ENCODE measurements at regions not wholly inside any gene's neighbourhood (a gene's known extent, or its start where the extent isn't known, plus 50 kb on each side); places are given as distances from the start of the nearest gene placed in this dataset.

DNA sequence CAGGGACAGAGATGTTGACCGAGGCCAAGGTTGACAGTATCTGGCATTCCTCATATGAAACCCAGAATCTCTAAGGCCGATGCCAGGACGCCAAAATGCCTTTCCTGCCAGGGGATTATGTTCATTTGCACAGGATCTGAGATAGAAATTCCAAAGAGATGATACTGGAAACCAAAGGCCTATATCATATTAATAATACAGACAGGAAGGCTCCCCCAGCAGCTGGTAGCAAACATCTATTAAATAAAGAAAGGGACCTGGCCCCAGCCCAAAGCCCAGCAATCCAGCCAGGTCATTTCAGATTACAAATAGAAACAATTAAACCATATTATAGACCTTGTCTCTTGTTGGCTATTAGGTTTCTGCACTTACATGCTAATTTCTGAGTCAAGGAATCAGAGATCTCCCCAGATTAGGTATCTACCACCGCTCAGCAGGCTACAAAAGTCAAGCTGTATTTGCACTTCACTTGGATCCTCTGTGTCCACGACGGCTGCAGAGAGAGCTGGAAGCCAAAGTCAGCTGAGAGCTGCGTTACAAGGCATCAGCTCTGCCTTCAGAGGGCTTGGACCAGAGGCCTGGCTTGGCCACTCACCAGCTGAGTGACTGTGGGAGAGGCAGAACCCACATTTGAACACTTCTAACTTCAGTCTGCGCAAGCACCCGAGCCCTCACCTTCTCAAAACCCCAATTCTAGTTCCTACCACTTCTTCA is 269.3 kb upstream of the SIX2 start:
- Mint-ChIP-seq H3K36me3 (no peaks in the 10 kb centered on the region), H3K4me1 (ENCODE audit: low read depth) (no peaks in the 10 kb centered on the region), H3K27ac (no peak overlapping the region), H3K9me3 (no peaks in the 10 kb centered on the region), H3K27me3 (peaks cover 1% of the 10 kb centered on the region), H3K4me3 (no peak overlapping the region)
- no peak for DNase-seq
- ChIA-PET CTCF (interaction anchor here (1.7 kb wide), 1 partner anchor 296 kb away, joined by 4 read pairs; no protein-coding TSS in a partner anchor), POLR2A (no interaction called here)
- intact Hi-C loops (cut with micrococcal nuclease) = no loop called here

DNA sequence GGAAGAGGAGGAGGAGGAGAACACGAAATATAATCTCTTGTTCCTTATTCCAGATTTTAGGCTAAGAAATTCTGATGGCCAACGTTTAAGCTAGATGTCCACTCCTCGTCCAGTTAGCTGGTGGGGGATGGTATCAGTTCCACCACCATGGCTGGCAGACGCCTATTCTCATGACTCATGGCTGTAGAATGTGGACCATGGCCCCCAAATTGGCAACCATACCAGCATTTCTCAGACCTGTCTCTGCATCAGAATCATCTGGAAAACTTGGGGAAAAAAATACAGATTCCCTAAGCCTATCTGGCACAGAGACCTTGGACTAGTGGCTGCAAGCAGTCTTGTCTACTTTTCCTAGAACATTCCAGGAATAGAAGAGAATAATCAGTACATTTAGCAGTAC is 267.7 kb upstream of the SIX2 start:
- Mint-ChIP-seq H3K27me3 (peaks cover 1% of the 10 kb centered on the region), H3K36me3 (no peaks in the 10 kb centered on the region), H3K4me3 (no peak overlapping the region), H3K27ac (no peak overlapping the region), H3K9me3 (no peaks in the 10 kb centered on the region), H3K4me1 (ENCODE audit: low read depth) (no peaks in the 10 kb centered on the region)
- intact Hi-C loops (cut with micrococcal nuclease) = no loop called here
- POLR2A ChIA-PET = no interaction called here
- DNase-seq = no peak
- CTCF ChIA-PET = no interaction called here

DNA sequence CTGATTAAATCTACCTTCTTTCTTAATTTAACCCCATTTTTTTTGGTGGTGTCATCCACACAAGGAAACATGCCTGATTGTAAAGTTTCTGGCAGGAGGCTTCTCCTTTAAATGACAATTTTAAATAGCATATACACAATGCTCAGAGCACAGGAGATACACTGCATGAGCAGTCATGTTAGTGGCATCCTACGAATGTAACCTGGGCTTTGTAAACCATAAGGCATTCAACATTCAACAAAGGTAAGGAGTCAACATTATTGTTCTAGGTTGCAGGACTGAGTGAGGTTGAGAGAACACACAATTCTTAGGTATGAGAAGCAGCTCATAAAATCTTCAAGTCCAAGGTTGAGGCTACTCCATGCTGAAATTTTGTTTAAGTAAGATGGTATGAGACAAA is 266.6 kb upstream of the SIX2 start:
- ChIA-PET CTCF (no interaction called here), POLR2A (no interaction called here)
- no peak for DNase-seq
- H3K27me3 Mint-ChIP-seq = peaks cover 1% of the 10 kb centered on the region
- no peak overlapping the region for H3K27ac Mint-ChIP-seq
- no peaks in the 10 kb centered on the region for H3K9me3 Mint-ChIP-seq
- no peaks in the 10 kb centered on the region for H3K36me3 Mint-ChIP-seq
- intact Hi-C loops (cut with micrococcal nuclease) = no loop called here
- no peaks in the 10 kb centered on the region for H3K4me1 Mint-ChIP-seq (ENCODE audit: low read depth)
- no peak overlapping the region for H3K4me3 Mint-ChIP-seq

DNA sequence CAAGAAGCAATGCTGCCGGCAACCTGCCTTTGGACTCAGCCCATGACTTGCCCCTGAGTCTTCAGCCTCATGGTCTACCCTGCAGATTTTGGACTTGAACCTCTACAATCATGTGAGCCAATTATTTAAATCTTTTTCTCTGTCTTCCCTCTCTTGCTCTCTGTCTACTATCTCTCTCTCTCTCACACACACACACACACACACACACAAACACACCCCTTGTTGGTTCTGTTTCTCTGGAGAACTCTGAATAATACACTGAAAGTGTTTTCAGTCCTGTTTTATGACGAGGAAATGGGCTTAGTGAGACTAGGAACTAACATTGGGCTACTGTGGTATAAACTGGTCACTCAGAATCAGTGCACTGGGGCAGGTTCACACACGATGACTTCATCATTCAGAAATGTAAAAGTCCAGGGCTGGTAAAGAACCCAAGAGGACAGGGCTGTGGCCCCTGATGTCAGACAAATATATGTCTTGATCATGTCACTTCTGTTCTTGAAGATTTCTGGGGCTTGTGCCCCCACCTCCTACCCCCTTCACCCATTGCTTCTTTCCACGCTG is 266.1 kb upstream of the SIX2 start:
- no peaks in the 10 kb centered on the region for H3K9me3 Mint-ChIP-seq
- intact Hi-C loops (cut with micrococcal nuclease) = no loop called here
- H3K4me1 Mint-ChIP-seq (ENCODE audit: low read depth) = no peaks in the 10 kb centered on the region
- H3K4me3 Mint-ChIP-seq = no peak overlapping the region
- H3K27ac Mint-ChIP-seq = no peak overlapping the region
- peaks cover 1% of the 10 kb centered on the region for H3K27me3 Mint-ChIP-seq
- DNase-seq = no peak
- ChIA-PET POLR2A (no interaction called here), CTCF (no interaction called here)
- H3K36me3 Mint-ChIP-seq = no peaks in the 10 kb centered on the region

DNA sequence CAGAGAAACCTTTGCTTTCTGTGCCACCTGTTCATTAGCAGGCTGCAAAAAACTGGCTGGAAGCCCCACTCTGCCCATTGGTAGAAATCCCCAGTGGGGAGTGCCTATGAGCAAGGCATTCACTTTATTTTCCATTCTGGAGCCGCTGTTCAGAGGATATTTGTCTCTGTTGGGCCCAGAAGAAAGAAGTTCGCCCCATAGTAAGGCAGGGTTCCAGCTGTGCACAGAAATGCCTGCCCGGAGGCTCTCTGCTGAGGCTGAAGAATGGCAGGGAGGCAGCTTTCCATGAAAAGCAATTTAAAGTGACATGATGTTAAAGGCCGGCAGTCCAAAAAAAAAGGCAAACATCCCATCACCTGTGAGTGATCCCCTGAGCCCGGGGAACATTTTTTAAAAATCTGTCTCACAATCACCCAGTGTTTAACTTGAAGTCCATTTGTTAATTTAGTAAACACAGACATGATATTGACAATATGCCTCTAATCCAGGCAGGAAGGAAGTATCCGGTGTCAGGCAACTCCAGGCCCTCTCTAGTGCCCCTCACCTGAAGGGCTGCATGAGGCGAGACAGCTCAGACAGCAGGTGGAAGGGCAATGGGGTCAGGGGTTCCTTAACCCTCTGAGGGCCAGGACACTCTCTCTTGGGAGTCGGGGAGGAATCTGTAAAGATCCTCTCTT is 265.1 kb upstream of the SIX2 start:
- no peak overlapping the region for H3K4me3 Mint-ChIP-seq
- ChIA-PET POLR2A (no interaction called here), CTCF (no interaction called here)
- no peak for DNase-seq
- intact Hi-C loops (cut with micrococcal nuclease) = no loop called here
- no peaks in the 10 kb centered on the region for H3K9me3 Mint-ChIP-seq
- H3K36me3 Mint-ChIP-seq = no peaks in the 10 kb centered on the region
- peaks cover 1% of the 10 kb centered on the region for H3K27me3 Mint-ChIP-seq
- no peaks in the 10 kb centered on the region for H3K4me1 Mint-ChIP-seq (ENCODE audit: low read depth)
- H3K27ac Mint-ChIP-seq = no peak overlapping the region

DNA sequence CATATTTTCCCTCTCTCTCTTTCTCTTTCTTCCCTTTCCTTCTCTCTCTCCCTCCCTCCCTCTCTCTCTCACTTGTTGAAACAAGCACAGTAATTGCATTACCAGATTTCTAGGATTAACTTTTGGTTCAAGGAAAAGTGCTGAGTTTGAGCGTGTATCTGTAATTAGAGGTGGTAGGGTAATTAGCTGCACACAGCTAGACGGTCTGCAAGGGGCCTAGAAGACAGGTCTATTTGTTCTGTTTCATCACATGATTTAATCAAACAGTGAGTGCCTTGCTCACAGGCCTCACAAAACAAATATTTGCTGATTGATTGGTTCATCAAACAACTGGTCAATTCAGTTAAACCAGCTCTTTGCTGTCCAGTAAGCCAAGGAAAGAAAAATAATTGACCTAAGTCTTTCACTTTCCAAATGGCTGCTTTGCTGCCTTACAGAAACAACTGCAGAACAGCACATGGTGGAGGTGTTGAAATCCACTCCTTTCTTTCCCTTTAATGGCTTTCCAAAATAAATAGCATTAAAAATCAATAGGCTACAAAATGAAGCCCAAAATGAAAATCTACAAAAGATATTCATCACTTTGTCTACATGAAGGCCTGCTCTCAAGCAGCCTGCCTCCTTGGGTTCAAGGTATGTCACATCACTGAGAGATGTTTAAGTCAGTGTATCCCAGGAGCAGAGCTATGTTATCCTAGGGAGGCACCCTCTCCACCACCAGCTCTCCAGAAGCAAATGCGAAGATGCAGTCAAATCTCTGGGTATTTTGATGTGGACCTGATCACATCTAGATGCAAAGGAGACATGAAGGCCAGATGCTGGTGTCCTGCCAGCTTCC is 264.4 kb upstream of the SIX2 start:
- DNase-seq = no peak
- H3K4me1 Mint-ChIP-seq (ENCODE audit: low read depth) = no peaks in the 10 kb centered on the region
- H3K4me3 Mint-ChIP-seq = no peak overlapping the region
- peaks cover 3% of the 10 kb centered on the region for H3K27me3 Mint-ChIP-seq
- POLR2A ChIA-PET = no interaction called here
- H3K9me3 Mint-ChIP-seq = no peaks in the 10 kb centered on the region
- no peak overlapping the region for H3K27ac Mint-ChIP-seq
- intact Hi-C loops (cut with micrococcal nuclease) = no loop called here
- CTCF ChIA-PET = no interaction called here
- no peaks in the 10 kb centered on the region for H3K36me3 Mint-ChIP-seq

DNA sequence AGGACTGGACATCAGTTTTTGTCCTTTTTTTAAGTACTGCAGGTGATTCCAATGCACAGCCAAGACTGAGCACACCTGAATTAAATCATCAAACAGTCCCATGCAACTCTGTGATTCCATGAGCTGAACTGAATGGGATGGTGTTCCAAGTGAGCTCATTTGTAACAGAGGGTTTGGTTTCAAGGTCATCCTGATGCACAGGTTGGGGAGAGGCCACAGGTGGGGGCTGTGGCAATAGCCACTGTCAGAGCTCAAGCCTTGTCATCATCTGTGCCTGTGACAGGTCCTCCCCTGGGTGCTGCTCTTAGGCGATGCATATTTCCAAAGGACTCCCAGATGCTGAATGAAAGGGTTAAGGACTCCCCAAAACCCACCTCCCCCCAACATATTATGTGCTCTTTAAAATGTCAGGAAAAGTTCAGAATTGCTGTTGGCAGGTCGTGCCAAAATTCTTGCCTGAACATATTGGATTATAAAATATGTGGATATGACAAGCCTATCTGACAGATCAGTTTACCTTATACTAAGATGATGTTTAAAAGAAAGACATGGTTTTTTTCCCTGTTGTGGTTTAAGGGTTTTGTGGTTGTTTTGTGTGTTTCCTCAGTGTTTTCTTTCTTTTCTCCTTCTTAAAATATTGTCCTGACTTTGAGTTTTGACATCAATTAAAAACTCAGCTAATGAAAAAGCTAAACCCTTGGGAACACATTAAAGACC is 263.5 kb upstream of the SIX2 start:
- Mint-ChIP-seq H3K4me3 (no peak overlapping the region), H3K27ac (no peak overlapping the region), H3K36me3 (no peaks in the 10 kb centered on the region), H3K4me1 (ENCODE audit: low read depth) (no peaks in the 10 kb centered on the region), H3K9me3 (no peaks in the 10 kb centered on the region), H3K27me3 (peaks cover 3% of the 10 kb centered on the region)
- intact Hi-C loops (cut with micrococcal nuclease) = no loop called here
- no peak for DNase-seq
- CTCF ChIA-PET = no interaction called here
- POLR2A ChIA-PET = no interaction called here

DNA sequence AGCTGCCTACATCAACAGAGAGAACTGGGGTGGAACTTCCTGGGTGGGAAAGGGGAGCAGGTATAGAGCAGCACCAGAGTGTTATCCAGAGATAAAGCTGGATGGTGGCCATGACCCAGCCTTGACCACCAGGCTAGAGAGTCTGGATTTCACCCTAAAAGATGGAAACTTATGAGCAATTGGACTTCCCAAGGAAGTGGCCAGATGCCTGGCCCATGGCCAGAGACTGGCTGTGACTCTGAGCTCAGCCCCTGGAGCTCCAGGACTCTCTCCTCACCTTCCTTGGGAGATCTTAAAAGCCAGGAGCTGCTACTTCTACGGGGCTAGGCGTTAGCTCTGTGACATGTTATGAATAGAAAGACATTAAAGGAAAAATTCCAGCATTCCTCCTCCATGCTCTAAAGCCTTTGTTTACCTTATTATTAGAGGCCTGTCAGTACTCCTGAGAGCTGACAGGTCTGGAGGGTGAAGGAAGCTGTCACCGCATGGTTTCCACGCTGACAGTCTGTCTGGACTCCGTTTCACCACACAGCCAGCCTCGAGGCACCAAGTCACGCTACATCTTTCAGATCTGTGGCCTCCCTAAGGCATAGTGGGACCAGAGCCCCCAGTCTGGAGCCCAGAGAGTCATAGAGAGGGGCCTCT is 260.0 kb upstream of the SIX2 start:
- POLR2A ChIA-PET = no interaction called here
- Mint-ChIP-seq H3K27me3 (peaks cover 5% of the 10 kb centered on the region), H3K4me3 (no peak overlapping the region), H3K4me1 (ENCODE audit: low read depth) (no peaks in the 10 kb centered on the region), H3K36me3 (no peaks in the 10 kb centered on the region), H3K27ac (no peak overlapping the region), H3K9me3 (no peaks in the 10 kb centered on the region)
- no peak for DNase-seq
- CTCF ChIA-PET = no interaction called here
- intact Hi-C loops (cut with micrococcal nuclease) = no loop called here

DNA sequence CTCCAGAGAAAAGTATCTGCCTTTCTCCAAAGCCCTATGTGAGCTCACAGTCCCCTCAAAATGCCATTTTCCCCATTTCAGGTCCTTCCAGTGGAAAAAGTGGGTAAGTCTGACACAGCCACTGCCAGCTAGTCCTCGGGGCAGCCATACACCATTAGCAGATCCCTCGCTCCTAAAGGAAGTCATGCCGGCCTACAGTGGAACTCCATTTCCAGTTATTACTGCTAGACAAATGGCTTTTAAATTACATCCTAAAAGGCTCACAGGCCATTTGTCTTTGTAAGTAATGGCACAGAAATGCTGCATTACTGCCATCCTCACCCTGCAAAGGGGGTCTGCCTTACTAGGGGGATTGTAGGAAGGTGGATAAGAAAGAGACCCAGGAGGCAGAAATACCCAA is 259.4 kb upstream of the SIX2 start:
- CTCF ChIA-PET = interaction anchor here (0.5 kb wide), 1 partner anchor 81 kb away, joined by 3 read pairs; no protein-coding TSS in a partner anchor
- no peak overlapping the region for H3K27ac Mint-ChIP-seq
- no peaks in the 10 kb centered on the region for H3K9me3 Mint-ChIP-seq
- no peak for DNase-seq
- POLR2A ChIA-PET = no interaction called here
- intact Hi-C loops (cut with micrococcal nuclease) = no loop called here
- peaks cover 5% of the 10 kb centered on the region for H3K27me3 Mint-ChIP-seq
- no peaks in the 10 kb centered on the region for H3K4me1 Mint-ChIP-seq (ENCODE audit: low read depth)
- no peaks in the 10 kb centered on the region for H3K36me3 Mint-ChIP-seq
- H3K4me3 Mint-ChIP-seq = no peak overlapping the region

DNA sequence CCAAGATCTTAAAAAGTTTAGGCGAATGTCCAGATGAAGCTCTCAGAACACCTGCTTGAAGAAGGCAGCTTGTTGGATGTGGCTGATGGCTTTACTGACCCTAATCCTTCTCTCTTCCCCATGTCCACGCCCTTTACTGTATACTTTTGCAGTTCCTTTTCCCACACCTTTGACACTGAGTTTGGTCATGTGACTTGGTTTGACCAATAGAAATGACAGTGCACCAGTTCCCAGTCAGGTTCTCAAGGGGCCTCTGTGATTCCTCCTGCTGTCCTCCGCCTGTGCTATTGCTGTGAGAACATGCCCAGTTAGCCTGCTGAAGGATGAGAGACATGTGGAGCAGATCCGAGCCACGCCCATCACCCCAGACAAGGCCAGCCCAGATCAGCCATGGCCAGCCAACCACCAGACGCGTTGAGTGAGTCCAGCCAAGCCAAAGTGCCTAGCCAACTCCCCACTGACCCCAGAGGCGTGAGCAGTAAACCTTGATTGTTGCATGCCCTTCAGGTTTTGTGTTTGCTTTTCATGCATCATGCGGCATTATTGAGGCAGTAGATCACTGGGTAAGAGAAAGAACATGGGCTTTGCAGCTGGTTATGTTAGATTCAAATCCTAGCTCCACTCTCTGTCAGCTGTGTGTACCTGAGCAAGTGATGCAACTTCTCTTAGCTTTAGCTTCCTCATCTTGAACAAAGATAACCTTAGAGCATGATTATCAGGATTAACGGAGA is 258.0 kb upstream of the SIX2 start:
- ChIA-PET CTCF (no interaction called here), POLR2A (no interaction called here)
- H3K27me3 Mint-ChIP-seq = peaks cover 14% of the 10 kb centered on the region
- no peaks in the 10 kb centered on the region for H3K9me3 Mint-ChIP-seq
- DNase-seq = no peak
- H3K36me3 Mint-ChIP-seq = no peaks in the 10 kb centered on the region
- H3K4me3 Mint-ChIP-seq = no peak overlapping the region
- no peak overlapping the region for H3K27ac Mint-ChIP-seq
- intact Hi-C loops (cut with micrococcal nuclease) = no loop called here
- H3K4me1 Mint-ChIP-seq (ENCODE audit: low read depth) = no peaks in the 10 kb centered on the region

DNA sequence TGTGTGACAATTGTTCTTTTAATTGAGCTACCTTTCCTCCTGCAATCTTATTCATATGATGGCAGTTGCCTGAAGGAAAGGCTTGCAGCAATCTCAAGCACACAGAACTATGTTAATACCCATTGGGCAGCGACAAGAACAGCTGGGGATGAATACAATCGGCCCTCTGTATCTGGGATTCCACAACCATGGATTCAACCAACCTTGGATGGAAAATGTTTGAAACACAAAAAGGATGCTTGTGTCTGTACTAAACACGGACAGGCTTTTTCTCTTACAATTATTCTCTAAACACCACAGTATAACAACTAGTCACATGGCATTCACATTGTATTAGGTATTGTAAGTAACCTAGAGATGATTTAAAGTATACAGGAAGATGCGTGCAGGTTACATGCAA is 256.1 kb upstream of the SIX2 start:
- ChIA-PET CTCF (no interaction called here), POLR2A (no interaction called here)
- intact Hi-C loops (cut with micrococcal nuclease) = no loop called here
- H3K9me3 Mint-ChIP-seq = no peaks in the 10 kb centered on the region
- no peak overlapping the region for H3K27ac Mint-ChIP-seq
- H3K4me3 Mint-ChIP-seq = no peak overlapping the region
- no peaks in the 10 kb centered on the region for H3K4me1 Mint-ChIP-seq (ENCODE audit: low read depth)
- DNase-seq = no peak
- peaks cover 17% of the 10 kb centered on the region for H3K27me3 Mint-ChIP-seq
- no peaks in the 10 kb centered on the region for H3K36me3 Mint-ChIP-seq

Data from activated CD4-positive, alpha-beta memory T cell treated with anti-CD3 and anti-CD28 coated beads for 36 hours (primary cell).